Hematopoietic multipotent progenitor cell treated with erythropoietin and hydrocortisone succinate and interleukin-3 and kit ligand, for 4 days (in vitro differentiated cells): ENCODE measurements at regions not wholly inside any gene's neighbourhood (a gene's known extent, or its start where the extent isn't known, plus 50 kb on each side); places are given as distances from the start of the nearest gene placed in this dataset.
A peak's percentile ranks its signal among the peaks of the same experiment; 100 is the strongest.

Experiments
- DNase-seq: peaks from one replicate; pipeline ENCODE4 v3.0.0-alpha.2; 2015

DNA sequence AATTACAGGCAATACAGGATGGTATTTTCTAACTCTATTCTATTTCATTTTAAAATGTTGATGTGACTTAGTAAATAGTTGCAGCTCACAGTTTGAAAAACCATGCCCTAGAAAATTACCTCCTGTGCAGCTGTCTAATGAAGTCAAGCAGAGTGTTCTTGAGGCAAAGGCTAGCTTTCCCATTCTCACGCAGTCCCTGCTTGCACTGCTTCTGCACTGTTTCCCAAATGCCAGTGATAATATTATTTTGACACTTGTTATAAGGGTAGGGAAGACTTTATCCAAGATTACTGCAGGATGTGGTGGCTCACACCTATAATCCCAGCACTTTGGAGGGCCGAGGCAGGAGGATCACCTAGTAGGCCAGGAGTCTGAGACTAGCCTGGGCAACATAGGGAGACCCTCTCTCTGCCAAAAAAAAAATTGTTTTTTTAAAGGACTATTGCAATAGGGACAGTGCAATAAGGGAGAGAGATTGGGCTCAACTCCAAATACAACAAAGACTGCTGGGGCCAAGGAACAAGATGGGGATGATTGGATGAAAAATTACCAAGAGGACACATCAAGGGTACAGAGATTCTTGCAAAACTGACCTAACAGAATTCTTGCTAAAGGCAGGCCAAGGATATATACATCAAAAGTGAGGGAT is 196.1 kb downstream of the LY86 start:
- DNase-seq, result no peak

DNA sequence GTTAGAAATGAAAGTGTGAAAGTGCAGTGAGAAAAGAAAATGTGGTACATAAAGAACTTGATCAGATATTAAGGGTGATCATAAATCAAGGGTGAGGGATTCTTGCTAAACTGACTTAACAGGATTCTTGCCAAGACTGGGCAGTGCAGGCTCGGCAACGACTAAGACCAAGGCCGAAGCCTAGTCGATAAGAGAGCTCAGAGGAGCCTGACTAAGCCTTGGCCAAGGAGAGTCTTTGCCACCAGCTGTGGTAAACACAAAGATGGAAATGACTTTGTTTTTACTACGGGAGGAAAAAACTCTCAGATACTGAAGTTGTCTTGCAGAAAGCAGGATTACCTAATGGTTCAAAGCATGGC is 196.6 kb downstream of the LY86 start:
- no peak for DNase-seq

DNA sequence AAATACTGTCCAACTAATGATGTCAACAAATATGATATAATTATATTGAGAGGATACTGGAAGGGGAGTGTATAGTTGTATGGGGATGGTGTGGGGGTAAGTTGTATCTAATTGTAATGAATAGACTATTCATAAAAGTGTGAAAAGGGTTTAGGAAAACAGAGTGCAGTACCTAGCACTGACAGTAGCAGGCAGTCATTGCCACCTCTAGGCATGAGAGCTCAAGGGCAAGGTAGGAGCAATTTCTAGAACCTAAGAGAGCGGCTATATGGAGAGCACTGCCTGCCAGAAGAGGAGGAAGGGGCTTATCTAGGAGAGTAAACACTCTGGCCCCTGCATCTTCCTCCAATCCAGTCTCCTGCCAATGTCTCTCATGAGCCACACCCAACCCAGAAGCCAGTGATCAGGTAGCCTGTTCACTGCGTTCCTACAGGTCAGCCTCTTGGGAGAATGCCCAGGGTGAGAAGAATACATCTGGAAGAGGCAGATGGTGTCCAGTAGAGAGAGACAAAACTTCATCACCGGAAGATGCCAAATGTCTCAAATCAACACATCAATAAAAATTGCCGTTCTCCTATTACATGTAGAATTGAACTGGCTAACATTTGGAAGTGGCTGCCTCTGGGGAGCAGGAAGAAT is 200.0 kb downstream of the LY86 start:
- peak; percentile 57 for DNase-seq

DNA sequence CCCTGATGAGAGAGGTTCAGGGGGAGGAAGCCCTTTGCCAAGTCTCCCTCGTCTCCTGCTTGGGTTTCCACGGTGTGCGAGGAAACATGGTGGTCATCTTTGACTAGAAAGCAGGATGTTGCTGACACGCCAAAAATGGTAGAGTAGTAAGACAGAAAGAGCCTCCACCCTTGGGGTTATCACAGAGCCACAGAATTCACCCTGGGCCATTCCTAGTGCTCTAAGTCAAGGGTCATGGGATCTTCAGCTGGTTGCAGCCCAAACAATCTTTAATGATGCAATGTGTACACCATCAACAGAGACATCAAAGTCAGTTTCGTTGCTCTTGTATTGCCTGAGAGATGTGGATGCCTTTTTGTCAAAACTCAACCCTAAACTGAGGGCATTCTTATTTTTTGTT is 201.9 kb downstream of the LY86 start:
- DNase-seq, result no peak

DNA sequence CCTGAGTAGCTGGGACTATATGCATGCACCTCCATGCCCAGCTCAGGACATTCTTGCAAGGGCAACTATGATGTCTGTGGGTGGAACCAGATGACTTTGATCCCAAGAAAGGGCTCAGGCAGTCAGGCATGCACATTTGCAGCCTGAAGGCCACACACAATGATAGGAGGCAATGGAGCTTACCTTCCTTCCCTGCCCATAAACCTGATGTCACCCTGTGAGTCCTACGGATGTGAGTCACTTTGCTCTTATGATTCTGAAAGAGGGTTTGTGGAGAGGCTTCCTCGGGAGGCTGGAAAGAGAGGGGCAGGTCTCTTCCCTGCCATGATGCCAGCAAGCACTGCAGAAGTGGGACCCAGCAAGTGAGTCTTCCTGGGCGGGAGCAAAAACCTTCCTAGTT is 202.4 kb downstream of the LY86 start:
- no peak for DNase-seq

DNA sequence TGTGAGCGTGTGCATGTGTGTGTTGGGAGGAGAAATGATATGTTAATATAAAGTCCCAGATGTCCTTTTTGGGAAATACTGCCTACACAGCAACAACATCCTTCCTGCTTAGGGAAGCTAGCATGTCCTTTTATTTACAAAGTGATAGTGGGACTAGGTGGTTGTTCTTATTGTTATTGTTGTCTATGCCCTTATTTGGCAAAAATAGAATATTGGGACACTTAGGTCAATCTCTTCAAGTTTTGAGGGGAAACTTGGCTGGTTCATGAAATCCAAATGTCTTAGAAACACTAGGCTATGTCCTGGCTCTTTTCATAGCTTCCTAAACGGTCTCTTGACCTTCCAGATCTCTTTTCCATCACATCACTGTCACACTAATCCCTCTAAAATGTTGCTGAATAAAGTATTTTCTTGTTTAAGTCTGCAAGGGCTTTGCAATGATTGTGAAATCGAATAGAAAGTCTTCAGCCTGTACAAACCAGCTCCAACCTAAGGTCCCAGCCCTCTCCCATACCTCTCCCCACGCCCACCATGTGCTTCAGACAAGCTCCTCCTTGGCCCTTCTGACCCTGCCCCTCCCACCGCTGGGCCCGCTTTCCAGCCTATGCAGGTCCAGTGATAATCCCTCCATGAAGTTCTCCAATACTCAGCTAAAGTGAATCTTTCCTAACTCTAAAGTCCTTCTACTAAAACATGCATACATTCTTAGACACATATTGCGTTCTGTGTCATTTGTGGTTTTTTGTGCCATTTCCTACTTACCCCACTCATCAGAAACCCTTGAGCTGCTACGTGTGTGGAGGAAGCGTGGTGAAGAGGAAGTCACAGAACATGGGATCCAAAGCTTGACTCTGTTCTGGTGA is 205.1 kb downstream of the LY86 start:
- DNase-seq, result peak; percentile 75

DNA sequence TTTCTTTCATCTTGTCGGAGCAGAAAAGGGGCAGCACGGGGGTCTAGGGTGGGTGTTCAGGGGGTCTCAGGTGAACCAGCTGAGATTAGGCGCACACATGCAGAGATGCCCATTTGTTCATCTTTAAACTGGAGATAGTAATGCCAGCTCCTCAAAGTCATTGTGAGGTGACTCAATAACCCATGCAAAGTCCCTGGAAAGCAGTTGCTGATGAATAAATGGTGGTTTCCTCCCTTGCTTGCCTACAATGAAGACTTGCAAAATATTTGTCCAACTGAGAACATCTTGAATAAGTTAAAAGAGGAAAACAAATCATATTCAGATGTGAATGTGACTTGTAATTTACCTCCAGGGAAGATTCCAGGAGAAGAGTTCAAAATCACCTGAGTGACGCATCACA is 206.9 kb downstream of the LY86 start:
- no peak for DNase-seq

DNA sequence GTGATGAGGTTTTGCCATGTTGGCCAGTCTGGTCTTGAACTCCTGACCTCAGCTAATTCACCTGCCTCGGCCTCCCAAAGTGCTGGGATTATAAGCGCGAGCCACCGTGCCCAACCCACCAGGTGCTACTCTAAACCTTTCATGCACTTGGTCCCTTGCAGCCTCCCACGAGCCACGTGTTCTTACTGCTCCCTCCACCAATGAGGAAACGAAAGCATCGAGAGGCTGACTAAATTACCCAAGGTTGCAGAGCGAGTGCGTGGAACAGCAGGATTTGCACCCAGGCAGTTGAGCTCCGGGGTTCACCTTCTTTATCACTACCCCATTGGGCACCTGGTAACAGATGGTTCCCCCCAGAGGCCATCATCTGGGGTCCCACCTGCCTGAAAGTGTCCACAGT is 208.3 kb downstream of the LY86 start:
- DNase-seq, result no peak

DNA sequence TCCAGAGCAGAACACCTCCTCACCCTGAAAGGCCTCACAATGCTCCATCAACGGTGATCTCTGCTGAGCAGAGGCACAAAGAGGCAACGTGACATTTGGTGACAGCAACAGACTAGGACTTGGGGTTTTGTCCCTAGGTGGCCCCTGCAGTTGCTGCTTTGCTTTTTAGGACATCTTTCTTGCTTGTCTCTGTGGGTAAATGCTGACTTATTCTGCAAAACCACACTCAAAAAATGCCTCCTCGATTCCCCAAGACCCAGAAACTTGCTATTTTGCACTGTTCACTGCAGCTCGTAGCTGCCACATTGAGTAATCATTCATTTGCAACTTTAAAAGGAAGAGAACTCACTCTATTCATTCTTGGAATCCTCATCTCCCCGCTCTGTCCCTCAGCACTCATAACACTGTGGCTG is 209.9 kb downstream of the LY86 start:
- no peak for DNase-seq

DNA sequence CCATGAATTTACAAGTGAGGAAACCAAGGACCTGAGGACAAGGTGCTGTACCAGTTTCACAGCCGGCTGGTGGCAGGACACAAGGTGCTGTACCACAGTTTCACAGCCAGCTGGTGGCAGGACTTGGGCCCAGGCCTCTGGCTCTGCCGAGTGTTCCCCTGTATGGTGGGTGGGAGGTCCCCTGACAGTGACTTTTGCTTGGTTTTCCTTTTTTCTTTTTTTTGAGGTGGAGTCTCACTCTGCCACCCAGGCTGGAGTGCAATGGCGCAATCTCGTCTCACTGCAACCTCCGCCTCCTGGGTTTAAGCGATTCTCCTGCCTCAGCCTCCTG is 212.4 kb downstream of the LY86 start:
- no peak for DNase-seq

DNA sequence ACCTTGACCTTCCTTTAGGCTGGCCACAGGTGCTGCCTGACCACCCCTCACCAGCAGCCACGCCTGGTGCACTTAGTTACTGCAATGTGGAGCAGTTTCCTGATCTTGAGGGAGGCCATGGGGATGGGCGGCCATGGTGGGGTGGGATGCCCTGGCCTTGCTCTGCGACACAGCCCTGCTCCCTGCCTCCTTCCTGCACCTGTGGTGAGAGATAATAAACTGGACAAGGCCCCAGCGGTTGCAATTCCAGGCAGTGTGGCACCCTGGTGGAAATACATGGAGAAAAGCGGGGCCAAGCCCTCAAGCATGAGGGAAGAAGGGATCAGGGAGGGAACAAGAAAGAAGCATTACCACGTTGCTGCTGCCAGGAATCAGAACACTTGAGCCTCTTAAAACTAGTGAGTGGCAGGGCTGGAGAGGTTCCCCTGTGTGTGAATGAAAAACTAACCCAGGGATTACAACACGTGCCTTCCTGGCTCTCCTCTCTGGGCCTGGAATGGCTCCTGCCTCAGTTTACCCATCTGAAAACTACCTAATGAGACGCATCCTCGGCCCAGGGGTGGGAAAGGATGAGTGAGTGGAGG is 213.2 kb downstream of the LY86 start:
- no peak for DNase-seq

DNA sequence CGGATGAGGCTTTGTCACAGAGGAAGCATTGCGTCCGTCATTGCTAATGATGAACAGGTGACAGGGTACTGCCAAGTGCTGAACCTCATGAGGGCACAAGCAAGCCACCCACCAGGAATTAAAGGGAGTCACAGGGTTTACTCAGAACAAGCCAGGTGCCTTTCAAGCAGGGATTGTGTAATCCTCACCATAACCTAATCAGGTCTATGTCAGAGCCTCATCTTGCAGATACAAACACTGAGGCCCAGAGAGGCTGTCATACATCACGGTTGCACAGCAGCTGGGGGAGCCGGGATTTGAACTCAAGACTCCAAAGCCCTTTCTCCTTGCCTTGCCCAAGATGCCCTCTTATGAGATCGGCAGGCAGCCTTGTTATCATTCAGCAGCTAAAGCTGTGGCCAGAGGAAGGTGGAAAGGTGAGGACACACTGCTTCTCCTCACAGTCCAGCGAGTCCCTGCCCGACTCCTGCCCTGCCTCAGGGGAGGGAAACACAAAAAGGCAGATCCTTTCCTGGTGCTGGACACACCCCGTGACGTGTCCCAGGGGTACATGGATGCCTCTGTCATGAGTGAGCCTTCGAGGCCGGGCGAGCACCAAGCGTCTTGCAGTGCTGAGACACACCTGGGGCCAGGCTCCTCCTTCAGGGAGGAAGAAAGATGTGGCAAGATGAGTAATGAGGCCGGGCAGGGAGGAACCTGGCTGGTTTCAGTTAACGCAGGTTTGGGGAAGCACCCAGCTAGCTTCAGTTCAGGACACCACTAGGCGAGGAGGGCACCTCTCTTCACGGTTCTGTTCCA is 214.9 kb downstream of the LY86 start:
- DNase-seq, result no peak

DNA sequence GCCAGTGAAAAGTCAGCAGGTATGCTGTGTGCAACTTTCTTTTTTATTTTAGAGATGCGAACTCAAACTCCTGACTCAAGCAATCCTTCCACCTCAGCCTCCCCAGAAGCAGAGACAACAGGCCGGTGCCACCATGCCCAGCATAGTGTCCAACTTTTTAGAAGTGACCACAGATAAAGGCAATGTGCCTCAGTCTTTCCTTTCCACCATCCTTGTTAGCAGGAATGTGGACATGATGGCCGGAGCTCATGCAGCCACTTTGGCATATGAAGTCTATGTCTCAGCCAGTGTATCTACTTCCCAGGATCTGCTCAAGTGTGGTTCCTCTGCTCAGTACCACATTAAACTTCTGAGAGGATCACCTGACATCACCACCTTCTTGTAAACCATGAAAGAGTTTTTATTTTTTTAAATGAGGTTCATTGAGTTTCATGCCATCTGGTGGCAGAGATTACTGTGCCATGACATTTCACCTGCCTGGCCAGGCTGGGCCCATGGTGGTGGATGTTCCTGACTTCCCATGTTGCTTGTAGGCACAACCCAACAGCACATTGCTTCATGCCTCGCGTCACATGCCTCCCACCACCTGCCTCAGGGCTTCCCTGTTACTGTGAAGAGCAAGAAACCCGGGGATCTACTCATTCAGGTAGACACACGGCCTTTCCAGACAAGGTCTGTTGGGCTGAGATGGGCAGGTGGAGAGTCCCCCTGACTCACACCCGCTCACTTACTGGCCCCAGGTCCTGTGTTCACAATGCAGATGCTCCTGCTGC is 216.5 kb downstream of the LY86 start:
- no peak for DNase-seq

DNA sequence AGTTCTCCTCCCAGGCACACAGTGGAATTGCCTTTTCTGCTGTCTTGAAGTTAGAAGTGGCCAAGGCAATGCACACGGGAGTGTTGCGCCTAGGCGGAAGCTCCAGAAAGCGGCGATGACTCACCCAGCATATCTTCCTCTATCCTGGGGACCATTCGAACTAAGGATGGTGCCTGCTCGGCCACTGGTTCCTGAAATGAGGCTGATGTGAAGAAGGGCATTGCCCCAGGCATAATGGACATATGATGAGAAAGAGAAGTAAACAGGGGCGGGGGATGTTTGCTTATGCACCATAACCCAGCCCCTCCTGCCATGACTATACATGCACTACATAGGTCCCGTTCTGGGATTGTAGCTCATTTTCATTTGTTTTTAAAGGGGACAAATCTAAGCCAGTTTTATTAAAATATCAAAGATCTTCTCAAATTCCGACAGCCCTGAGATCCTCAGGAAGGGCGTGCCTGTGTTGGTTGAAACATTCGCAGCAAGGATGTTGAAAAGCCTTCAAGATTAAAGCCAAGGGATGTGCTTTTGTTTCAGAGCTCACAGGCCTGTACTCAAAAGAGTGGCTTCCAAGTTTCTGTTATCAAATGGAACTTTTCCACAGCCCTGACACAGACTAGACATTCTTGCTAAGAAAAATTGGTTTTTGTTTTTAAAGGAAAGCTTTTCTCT is 218.5 kb downstream of the LY86 start:
- peak; percentile 42 for DNase-seq

DNA sequence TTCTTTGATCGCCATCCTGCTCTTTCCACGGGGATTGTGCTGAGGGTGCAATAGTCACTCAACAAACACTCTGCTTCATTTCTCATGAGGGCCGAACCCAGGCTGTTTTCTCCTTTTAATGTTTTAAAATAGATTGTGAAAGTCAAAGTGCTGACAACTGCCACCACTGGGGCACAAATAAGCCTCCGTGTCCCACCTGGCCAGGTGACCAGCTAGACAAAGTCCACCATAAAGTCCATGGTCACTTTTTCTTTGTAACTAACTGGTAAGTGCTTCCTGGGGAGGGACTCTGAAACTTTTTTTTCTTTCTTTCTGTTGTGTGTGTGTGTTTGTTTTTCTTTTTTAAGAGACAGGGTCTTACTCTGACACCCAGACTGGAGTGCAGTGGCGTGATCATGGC is 219.8 kb downstream of the LY86 start:
- DNase-seq, result no peak

DNA sequence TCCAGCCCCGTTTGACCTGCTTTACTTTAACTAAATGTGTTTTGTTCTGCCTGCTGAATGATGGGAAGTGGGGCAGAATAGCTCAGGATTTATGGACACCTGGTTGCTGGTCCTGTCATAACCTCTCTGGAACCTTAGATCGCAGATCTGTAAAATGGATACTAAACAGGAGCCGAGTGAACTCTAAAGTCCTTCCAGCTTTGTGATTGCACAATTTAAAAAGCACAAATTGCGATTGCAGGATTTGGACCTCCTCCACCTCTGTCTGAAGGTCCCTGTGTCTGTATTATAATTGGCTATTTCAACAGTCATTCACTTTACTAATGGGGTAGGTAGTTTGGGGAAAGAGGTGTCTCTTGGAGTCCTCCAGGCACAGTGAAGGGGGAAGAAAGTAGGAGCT is 220.4 kb downstream of the LY86 start:
- no peak for DNase-seq

DNA sequence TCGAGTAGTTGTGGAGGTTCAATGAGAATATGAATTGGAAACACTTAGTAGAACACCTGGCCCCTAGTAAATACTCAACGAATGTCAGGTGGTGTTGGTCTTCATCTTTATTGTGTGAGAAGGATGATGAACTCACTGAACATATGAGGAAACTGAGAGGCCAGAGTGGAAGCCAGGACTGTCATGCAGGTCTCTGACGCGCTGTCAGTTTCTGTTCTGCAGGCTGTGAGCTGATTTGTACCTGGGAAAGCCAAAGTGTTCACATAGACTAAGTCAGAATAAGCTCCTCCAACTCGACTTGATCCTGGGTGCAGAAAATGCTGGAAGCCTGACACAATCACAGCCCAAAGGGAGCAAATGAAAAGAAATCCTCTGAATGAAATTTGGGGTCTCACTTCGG is 222.2 kb downstream of the LY86 start:
- no peak for DNase-seq

DNA sequence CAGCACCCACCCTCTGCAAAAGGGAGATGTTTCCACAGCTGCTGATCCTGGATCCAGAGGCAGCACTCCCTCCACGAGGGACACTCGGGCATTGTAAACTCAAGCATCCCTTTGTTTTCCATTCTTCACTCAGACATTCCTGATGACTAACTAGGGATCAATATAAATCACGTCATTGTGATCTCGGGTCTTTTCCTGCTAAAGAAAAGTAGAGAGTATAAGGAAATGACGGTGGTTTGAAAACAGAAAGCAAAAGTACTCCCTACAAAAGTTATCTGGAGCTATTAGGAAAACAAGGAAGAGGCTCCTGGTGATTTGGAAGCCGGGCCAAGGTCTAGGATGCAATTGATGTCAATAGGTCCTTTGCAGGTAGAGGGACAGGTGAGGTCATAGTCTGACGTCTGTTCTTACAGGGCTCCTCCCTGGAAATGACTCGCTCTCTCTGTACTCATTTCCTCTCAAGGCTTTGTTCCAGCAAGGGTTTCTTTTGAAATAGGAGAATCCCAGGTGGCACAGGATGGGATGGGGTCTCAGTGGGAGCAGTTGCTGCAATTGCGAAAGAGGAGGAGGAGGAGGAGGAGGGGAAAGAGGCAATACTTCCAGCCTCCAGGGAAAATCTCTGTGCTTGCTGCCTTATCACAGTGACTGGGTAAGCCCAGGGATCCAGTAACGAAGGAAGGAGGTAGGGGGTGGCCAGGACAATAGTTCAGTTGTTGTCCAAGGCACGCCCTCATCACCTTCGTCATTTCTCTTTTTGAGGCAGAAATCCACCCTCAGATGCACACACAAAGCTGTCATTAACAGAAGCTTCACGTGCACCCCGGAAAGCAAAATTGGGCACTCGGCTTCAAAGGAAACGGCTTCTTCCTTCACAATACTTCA is 222.8 kb downstream of the LY86 start:
- DNase-seq, result peak; percentile 35

DNA sequence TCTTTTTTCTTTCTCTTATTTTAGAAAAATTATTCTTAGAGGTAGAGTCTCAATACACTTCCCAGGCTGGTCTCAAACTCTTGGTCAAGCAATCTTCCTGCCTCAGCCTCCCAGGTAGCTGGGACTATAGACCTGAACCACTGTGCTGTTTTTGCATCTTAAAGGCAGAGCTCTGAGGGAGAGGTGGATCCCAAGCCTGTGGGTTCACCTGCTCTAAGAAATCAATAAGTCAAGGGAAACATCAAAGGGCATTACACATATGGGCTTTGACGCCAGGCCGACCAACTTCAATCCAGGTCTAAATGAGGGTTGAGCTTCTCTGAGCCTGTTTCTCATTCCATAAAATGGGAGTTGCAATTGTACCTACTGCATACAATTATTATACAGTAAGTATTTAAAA is 223.9 kb downstream of the LY86 start:
- no peak for DNase-seq

DNA sequence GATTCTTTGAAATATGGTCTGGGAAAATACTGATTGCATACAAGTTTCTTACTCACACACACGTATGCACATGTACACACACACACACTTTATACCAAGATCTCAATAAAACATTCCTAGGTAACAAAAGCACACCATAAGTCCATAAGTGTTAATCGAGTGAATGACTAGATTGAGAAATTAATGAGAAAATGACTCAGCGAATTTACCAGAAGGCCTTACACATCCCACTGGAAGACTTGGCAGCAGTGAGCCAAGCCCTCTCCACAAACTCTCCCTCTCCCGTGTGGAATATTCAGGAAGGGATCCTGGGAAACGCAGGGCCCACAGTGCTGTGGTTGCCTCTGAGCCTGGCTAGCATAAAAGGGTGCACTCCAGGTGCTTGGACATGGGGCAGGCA is 227.2 kb downstream of the LY86 start:
- DNase-seq, result no peak

DNA sequence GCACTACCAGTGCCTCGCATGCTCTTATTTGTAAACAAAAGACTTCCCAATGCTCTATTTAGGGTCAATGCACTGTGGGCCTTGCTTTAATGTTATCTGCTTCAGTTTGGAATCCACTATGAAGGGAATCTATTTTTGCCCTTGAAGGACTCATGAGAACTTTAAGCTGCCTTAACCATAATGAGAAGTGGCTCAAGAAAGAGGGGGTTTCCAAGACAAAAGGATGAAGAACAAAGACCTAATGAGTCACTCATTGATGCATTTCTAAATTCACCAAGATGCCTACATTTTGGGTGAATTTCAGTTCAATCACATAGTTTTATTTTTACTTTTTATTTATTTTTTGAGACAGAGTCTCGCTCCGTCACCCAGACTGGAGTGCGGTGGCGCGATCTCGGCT is 228.2 kb downstream of the LY86 start:
- no peak for DNase-seq
